ENCODE measurements at regions not wholly inside any gene's neighbourhood (a gene's known extent, or its start where the extent isn't known, plus 50 kb on each side); places are given as distances from the start of the nearest gene placed in this dataset.

- Histone ChIP-seq H3K27me3 (ENCODE audit: insufficient read depth, low read length) (no peaks in the 10 kb centered on the region), H3K36me3 (ENCODE audit: control insufficient read depth in 1 of 2, insufficient read depth in 2 of 2, low read length in 2 of 2) (no peaks in the 10 kb centered on the region), H3K4me3 (replicated peaks in 1 of 2; ENCODE audit: low read depth in 1 of 2, low read length in 2 of 2) (no peak overlapping the region), H3K9me2 (ENCODE audit: insufficient read depth) (no peaks in the 10 kb centered on the region), H2AFZ (ENCODE audit: low read depth, low read length, poor library complexity, severe bottlenecking) (no peak overlapping the region), H3K9me3 (ENCODE audit: control insufficient read depth in 1 of 2, insufficient read depth in 1 of 2, low read depth in 1 of 2, low read length in 2 of 2) (no peaks in the 10 kb centered on the region), H3K27ac (ENCODE audit: low read depth, low read length) (no peak overlapping the region), H3K4me1 (ENCODE audit: control insufficient read depth in 1 of 2, insufficient read depth in 2 of 2, low read length in 2 of 2) (no peaks in the 10 kb centered on the region), H3K79me2 (ENCODE audit: insufficient read depth, low read length) (no peaks in the 10 kb centered on the region), H3K4me2 (ENCODE audit: low read length) (no peak overlapping the region), H3K9ac (ENCODE audit: low read length) (no peak overlapping the region), H4K20me1 (ENCODE audit: insufficient read depth) (no peaks in the 10 kb centered on the region)
- ChIA-PET RAD21 (ENCODE audit: low non-redundant PET in 1 of 2, low total read pairs in 2 of 2, uncharacterized antibody in 2 of 2, unreplicated experiment in 2 of 2) (no interaction called here), POLR2A (no interaction called here), CTCF (no interaction called here)
- no peak for TF ChIP-seq POLR2A (IDR thresholded peaks at IDR 0.05; ENCODE audit: borderline replicate concordance, extremely low read depth, insufficient read depth, insufficient read length)
- TF ChIP-seq EZH2 (IDR thresholded peaks at IDR 0.05): no peak
- TF ChIP-seq SIN3A (IDR thresholded peaks at IDR 0.05; ENCODE audit: low read depth): no peak
- TF ChIP-seq EZH2phosphoT487 (IDR thresholded peaks at IDR 0.05; ENCODE audit: borderline replicate concordance): no peak
- no peak for TF ChIP-seq CBX3 (IDR thresholded peaks at IDR 0.05; ENCODE audit: low read depth)
- no peak for TF ChIP-seq ZFX (IDR thresholded peaks at IDR 0.05)
- no peak for TF ChIP-seq ATF3 (IDR thresholded peaks at IDR 0.05)
- TF ChIP-seq ZNF274 (IDR thresholded peaks at IDR 0.05; ENCODE audit: low read depth, low read length): no peak
- BruUV-seq (replicated peaks): no TSS peak
- ATAC-seq (no peak), DNase-seq (ENCODE audit: low read depth, low spot score) (no peak)
- intact Hi-C loops (cut with micrococcal nuclease): no loop called here
Observed at GRCh38 chr1:147466543-147466942, 74.8 kb upstream of the BCL9 start.

GRCh38 chr1:147470079-147470478 lies 71.2 kb upstream of the BCL9 start:
- Histone ChIP-seq H3K4me2 (ENCODE audit: low read length) (no peak overlapping the region), H3K9me2 (ENCODE audit: insufficient read depth) (no peaks in the 10 kb centered on the region), H3K4me1 (ENCODE audit: control insufficient read depth in 1 of 2, insufficient read depth in 2 of 2, low read length in 2 of 2) (no peaks in the 10 kb centered on the region), H3K27me3 (ENCODE audit: insufficient read depth, low read length) (no peaks in the 10 kb centered on the region), H2AFZ (ENCODE audit: low read depth, low read length, poor library complexity, severe bottlenecking) (no peak overlapping the region), H3K9ac (ENCODE audit: low read length) (no peak overlapping the region), H4K20me1 (ENCODE audit: insufficient read depth) (no peaks in the 10 kb centered on the region), H3K9me3 (ENCODE audit: control insufficient read depth in 1 of 2, insufficient read depth in 1 of 2, low read depth in 1 of 2, low read length in 2 of 2) (no peaks in the 10 kb centered on the region), H3K36me3 (ENCODE audit: control insufficient read depth in 1 of 2, insufficient read depth in 2 of 2, low read length in 2 of 2) (no peaks in the 10 kb centered on the region), H3K79me2 (ENCODE audit: insufficient read depth, low read length) (no peaks in the 10 kb centered on the region), H3K4me3 (replicated peaks in 1 of 2; ENCODE audit: low read depth in 1 of 2, low read length in 2 of 2) (no peak overlapping the region), H3K27ac (ENCODE audit: low read depth, low read length) (no peak overlapping the region)
- ATAC-seq (no peak), DNase-seq (ENCODE audit: low read depth, low spot score) (no peak)
- ChIA-PET CTCF (no interaction called here), RAD21 (ENCODE audit: low non-redundant PET in 1 of 2, low total read pairs in 2 of 2, uncharacterized antibody in 2 of 2, unreplicated experiment in 2 of 2) (no interaction called here), POLR2A (no interaction called here)
- BruUV-seq (replicated peaks): no TSS peak
- intact Hi-C loops (cut with micrococcal nuclease): no loop called here
- TF ChIP-seq EZH2phosphoT487 (IDR thresholded peaks at IDR 0.05; ENCODE audit: borderline replicate concordance) (no peak), ZFX (IDR thresholded peaks at IDR 0.05) (no peak), YY1 (IDR thresholded peaks at IDR 0.05; ENCODE audit: extremely low read depth, insufficient replicate concordance, low read depth, low read length) (no peak), SRF (IDR thresholded peaks at IDR 0.05; ENCODE audit: low read depth) (no peak), POLR2AphosphoS5 (IDR thresholded peaks at IDR 0.05; ENCODE audit: low read depth, low read length) (no peak)
